ENCODE measurements at regions not wholly inside any gene's neighbourhood (a gene's known extent, or its start where the extent isn't known, plus 50 kb on each side); places are given as distances from the start of the nearest gene placed in this dataset.

DNA sequence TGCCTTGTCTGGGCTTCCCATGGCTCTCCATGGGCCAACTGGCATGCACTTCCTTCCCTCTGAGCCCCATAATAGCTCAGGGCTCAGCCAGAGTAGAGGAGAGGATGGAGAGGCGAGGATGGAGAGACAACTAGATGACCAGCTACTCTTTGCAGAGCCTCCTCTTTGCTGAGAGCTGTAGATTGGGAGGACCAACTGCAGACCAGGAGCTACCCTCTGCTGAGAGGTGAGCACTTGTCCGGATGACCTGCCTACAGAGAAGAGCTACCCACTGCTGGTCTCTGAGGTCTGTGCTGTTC, 58.0 kb upstream of the ETV3 start:
- TF ChIP-seq POLR2A (IDR thresholded peaks at IDR 0.05; ENCODE audit: low read depth, low read length) = no peak
- TF ChIP-seq TAF1 (IDR thresholded peaks at IDR 0.05; ENCODE audit: borderline replicate concordance, low read depth, low read length) = no peak
- no peak for TF ChIP-seq POLR2AphosphoS5 (IDR thresholded peaks at IDR 0.05; ENCODE audit: low read depth, low read length)
- FAIRE-seq (no peak), DNase-seq (ENCODE audit: insufficient read length) (no peak)

DNA sequence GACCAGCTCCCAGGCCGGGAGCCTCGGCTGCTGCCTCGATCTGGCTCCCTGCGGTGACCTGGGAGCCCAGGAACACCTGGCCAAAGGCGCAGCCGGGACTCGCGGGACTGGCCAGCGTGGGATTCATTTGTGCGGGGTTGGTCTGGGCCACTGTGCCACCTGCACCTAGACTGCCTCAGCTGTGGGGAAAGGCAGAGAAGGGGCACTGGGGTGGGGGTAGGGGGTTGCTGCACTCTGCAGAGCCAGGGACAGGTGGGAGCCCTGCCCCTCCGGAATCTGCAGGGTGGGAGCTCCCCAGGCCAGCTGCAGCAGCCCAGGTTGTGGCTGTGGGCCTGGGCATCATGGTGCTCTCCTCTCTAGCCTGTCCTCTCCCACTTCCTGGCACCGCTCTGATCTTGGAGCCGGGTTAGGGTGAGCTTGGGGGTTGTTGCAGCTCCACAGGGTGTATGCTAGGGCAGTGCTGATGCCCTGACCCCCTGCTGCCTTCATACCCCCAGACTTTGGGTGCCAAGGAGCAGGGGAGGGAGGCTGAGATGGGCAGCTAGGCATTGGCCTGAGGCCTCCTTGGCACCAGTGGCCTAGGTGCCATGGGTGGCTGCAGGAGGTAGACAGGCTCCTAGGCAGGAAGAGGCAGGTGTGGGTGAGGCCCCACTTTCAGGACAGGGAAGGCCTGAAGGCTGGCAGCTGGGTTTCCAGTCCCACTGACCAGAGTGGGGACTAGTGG, 57.5 kb upstream of the ETV3 start:
- FAIRE-seq (no peak), DNase-seq (ENCODE audit: insufficient read length) (no peak)
- TF ChIP-seq TAF1 (IDR thresholded peaks at IDR 0.05; ENCODE audit: borderline replicate concordance, low read depth, low read length) = no peak
- no peak for TF ChIP-seq POLR2AphosphoS5 (IDR thresholded peaks at IDR 0.05; ENCODE audit: low read depth, low read length)
- TF ChIP-seq POLR2A (IDR thresholded peaks at IDR 0.05; ENCODE audit: low read depth, low read length) = no peak

DNA sequence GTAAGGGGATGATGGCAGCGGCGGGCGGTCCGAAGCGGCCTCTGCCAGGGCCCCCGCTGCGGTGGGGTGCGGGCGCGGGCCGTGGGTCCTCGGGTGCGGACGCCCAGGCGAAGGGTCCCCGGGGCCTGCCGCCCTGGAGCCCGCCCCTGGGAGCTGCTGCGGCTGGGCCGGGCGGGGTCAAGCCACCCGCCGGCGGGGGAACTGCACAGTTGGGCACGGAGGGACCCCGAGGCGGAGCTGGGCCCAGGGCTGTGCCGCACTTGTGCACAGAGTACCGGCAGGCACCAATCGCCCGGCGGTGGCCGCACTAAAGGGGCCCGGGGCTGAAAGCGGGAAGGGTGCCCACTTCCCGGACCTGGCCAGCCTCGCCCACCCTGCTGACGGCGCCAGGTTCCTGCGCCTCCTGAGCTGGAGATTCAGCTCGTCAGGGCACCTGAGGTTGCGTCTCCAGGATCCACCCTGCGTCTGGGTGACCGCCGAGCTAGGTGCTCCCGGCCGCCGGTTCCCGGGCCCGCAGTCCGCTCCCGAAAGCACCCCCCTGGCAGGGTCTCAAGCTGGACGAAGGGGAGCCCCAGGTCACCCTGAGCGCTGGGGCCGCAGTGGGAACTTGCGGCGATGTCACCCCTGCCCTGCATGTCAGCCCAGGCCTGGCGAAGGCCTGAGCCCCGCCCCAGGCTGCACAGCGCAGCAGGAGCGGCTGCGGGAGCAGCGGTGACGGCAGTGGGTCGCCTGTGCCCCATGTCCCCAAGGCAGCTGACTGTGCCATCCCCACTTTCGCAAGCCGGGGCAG, 56.7 kb upstream of the ETV3 start:
- TF ChIP-seq POLR2A (IDR thresholded peaks at IDR 0.05; ENCODE audit: low read depth, low read length) = no peak
- TF ChIP-seq POLR2AphosphoS5 (IDR thresholded peaks at IDR 0.05; ENCODE audit: low read depth, low read length) = no peak
- no peak for TF ChIP-seq TAF1 (IDR thresholded peaks at IDR 0.05; ENCODE audit: borderline replicate concordance, low read depth, low read length)
- DNase-seq (ENCODE audit: insufficient read length) (no peak), FAIRE-seq (no peak)

DNA sequence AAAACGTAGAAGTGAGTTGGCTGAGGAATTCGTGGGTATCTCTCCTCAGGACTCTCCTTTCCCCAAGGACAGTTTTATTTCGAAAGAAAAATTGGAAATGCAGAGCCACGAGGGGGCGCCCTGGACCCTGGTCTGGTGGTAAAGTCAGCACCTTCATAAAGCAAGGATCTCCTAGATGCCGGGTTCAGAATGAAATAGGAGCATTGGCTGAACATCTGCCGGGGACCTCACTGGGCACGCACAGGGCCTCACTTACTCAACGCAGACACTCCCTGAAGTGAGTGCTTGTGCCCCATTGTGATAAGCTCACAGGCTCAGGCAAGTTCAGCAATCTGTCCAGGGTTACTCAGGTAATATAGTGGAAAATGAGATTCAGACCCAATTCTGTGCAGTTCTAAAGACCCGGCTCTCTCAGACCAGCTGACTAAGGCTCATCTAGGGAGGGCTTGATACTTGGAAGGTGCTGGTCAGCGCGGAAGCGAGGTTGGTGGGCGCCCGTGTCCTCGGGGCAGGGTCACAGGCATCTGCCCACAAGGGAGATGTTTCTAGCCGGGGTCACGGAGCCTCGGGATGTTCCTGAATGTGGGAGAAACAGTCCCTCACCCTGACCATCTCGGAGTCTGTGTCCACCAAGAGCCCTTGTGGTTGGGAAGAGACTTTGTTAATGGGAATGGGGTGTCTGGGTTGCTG, 55.7 kb upstream of the ETV3 start:
- peak; percentile 17 for FAIRE-seq
- peak; percentile 38 for DNase-seq (ENCODE audit: insufficient read length)
- TF ChIP-seq TAF1 (IDR thresholded peaks at IDR 0.05; ENCODE audit: borderline replicate concordance, low read depth, low read length) (no peak), POLR2AphosphoS5 (IDR thresholded peaks at IDR 0.05; ENCODE audit: low read depth, low read length) (no peak), POLR2A (IDR thresholded peaks at IDR 0.05; ENCODE audit: low read depth, low read length) (no peak)

- DNase-seq (ENCODE audit: insufficient read length) = no peak
- no peak for TF ChIP-seq POLR2A (IDR thresholded peaks at IDR 0.05; ENCODE audit: low read depth, low read length)
- TF ChIP-seq POLR2AphosphoS5 (IDR thresholded peaks at IDR 0.05; ENCODE audit: low read depth, low read length) = no peak
- TF ChIP-seq TAF1 (IDR thresholded peaks at IDR 0.05; ENCODE audit: borderline replicate concordance, low read depth, low read length) = no peak
- FAIRE-seq = no peak
Measured at GRCh38 chr1:157193219-157193618, 55.0 kb upstream of the ETV3 start.

GRCh38 chr1:157189986-157190982, 52.1 kb upstream of the ETV3 start:
- DNase-seq (ENCODE audit: insufficient read length) = no peak
- no peak for TF ChIP-seq POLR2A (IDR thresholded peaks at IDR 0.05; ENCODE audit: low read depth, low read length)
- TF ChIP-seq POLR2AphosphoS5 (IDR thresholded peaks at IDR 0.05; ENCODE audit: low read depth, low read length) = no peak
- TF ChIP-seq TAF1 (IDR thresholded peaks at IDR 0.05; ENCODE audit: borderline replicate concordance, low read depth, low read length) = no peak
- peak; percentile 46 for FAIRE-seq

GRCh38 chr1:157189096-157189495, 50.9 kb upstream of the ETV3 start:
- TF ChIP-seq POLR2AphosphoS5 (IDR thresholded peaks at IDR 0.05; ENCODE audit: low read depth, low read length) (no peak), TAF1 (IDR thresholded peaks at IDR 0.05; ENCODE audit: borderline replicate concordance, low read depth, low read length) (no peak), POLR2A (IDR thresholded peaks at IDR 0.05; ENCODE audit: low read depth, low read length) (no peak)
- DNase-seq (ENCODE audit: insufficient read length) = no peak

More at GRCh38 chr1:157189096-157189495, 50.9 kb upstream of the ETV3 start:
- no peak for FAIRE-seq

Data from GM12892 (cell line).